OCI-M1 (cell line): ENCODE measurements at regions not wholly inside any gene's neighbourhood (a gene's known extent, or its start where the extent isn't known, plus 50 kb on each side); places are given as distances from the start of the nearest gene placed in this dataset.
"Not testable (repeated sequence)": the region's sequence is repeated elsewhere in the genome, so short reads cannot be mapped to it uniquely, and the experiment has no call there.

Source experiments
- DNase-seq: peaks from one replicate; lab custom pipeline; 2025; lab: John Stamatoyannopoulos, UW

GRCh38 chr14:28607661-28608060 lies 158.9 kb upstream of the FOXG1 start:
- DNase-seq: no peak

DNA sequence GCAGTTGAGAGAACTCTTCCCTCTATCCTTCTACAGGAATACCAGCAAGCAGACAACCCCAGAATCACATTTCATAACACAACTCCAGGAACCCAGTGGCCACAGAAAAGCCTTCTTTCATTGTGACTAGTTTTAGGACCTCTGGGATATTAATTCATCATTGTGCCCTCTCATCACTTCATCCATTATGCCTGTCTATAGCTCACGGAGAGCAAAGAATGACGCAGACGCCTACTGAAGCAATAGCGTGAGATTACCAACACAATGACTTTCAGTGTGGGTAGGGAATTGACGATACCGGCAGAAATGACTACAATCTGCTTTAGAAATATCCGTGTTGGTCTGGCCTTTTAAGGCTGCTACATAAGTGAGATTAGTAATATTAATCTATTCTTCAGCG lies 158.1 kb upstream of the FOXG1 start:
- DNase-seq: no peak

DNA sequence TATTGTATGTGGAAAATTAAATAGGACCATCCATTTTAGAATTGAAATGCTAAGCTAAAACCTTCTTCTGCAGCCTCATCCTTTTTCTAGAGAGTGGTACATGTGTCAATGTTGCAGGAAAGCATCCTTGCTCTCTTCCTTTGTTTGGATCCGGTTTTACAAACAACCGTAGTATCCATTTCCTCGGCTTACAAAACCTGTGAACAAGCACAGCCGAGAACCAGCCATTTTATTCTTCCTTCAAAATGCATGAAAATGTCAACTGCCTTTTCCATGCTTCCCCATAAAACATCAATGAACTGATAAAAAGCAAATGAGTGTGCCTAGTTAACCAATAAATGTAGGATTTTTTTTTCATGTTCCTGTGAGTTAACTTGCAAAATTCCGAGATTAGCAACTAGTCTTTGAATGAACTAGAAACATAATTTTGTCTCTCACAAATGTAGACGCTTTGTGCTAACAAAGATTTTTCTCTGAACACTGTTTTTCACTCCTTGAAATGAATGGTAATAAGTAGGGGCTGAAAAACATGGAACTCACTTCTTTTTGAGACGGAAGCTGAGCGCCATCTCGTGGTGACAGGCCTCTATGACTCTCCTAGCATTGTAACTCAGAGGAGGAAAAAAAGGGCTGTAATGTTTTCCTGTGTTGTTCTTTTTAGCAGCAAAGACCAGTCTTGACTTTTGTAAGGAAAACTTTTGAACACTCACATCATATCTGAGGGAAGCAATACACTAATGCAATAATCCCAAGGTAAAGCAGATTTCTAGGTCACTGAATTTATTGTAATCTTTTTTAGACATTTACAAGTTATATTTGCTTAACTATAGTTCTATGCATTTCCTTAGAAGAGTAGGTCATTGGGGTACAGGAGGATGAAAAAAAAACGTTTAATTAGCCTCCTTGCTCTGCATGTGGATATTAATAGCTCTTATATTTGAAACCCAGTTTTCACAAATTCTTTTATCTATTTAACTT lies 157.4 kb upstream of the FOXG1 start:
- peak; percentile 77 for DNase-seq

DNA sequence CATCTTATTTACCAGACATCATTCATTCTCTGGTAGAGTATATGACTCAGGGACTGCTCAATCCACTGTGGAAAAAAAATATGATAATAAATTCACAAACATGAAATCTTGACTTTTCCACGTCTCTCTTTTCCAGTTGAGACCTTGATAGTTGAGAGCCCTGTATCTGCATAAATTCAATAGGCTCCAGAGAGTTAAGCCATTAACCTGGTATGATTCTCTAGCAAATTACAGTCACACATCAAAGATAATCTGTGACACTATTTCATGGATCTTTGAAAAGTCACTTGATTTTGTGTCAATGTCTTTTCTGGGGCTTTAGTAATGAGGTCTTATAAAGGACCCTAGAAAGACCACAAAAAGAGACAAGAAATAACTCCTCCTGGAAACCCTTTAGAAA lies 154.2 kb upstream of the FOXG1 start:
- DNase-seq: no peak

GRCh38 chr14:28613532-28613931 lies 153.1 kb upstream of the FOXG1 start:
- peak; percentile 15 for DNase-seq

- no peak for DNase-seq
Measured at GRCh38 chr14:28626780-28627179, 139.8 kb upstream of the FOXG1 start.

GRCh38 chr14:28629328-28630004 lies 137.1 kb upstream of the FOXG1 start:
- no peak for DNase-seq

GRCh38 chr14:28630100-28630499 lies 136.5 kb upstream of the FOXG1 start:
- no peak for DNase-seq

GRCh38 chr14:28635387-28635786 lies 131.2 kb upstream of the FOXG1 start:
- DNase-seq: peak; percentile 62

DNA sequence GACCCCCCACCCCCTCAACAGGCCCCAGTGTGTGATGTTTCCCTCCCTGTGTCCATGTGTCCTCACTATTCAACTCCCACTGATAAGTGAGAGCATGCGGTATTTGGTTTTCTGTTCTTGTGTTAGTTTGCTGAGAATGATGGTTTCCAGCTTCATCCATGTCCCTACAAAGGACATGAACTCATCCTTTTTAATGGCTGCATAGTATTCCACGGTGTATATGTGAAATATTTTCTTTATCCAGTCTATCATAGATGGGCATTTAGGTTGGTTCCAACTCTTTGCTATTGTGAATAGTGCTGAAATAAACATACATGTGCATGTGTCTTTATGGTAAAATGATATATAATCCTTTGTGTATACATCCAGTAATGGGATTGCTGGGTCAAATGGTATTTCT lies 130.8 kb upstream of the FOXG1 start:
- not testable (repeated sequence) for DNase-seq

GRCh38 chr14:28641189-28641588 lies 125.4 kb upstream of the FOXG1 start:
- DNase-seq: not testable (repeated sequence)

DNA sequence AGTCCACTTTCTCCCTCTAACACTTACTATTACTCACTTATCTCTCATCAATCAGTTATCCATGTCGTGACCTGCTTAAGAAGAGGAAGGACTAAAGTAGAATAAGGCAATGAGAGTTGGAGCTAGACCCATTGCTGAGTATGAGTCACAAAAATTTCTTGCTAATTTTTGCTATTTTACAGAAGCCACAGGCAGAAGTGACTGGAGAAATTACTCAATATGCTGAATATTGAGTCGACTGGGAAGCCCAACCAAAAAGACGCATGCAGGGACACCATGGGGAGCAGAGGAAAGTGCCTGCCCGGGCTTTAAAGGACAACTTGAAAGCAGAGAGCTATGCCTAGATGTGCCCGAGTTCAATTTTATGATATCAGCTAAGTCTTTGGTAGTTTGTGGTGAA lies 115.4 kb upstream of the FOXG1 start:
- no peak for DNase-seq

GRCh38 chr14:28652782-28653181 lies 113.8 kb upstream of the FOXG1 start:
- DNase-seq: no peak

DNA sequence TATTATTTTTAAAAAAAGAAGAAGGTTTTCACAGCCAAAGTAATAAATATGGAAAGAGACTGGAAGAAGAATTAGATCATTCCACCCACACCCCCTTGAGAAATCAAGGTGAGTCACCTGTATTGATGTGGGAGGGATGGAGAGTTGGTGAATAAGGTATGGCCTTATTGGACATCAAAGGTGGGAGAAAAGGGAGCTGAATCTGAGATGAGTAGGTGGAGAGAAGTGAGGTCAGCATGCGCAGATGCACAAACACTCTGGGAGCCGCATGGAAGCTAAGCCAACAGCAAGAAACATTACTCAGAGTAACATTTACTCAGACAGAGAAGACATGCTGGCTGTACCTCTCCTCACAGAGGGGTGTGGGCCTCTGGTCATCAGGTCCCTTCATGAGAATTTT lies 113.1 kb upstream of the FOXG1 start:
- no peak for DNase-seq

GRCh38 chr14:28656704-28657255 lies 109.8 kb upstream of the FOXG1 start:
- DNase-seq: no peak

DNA sequence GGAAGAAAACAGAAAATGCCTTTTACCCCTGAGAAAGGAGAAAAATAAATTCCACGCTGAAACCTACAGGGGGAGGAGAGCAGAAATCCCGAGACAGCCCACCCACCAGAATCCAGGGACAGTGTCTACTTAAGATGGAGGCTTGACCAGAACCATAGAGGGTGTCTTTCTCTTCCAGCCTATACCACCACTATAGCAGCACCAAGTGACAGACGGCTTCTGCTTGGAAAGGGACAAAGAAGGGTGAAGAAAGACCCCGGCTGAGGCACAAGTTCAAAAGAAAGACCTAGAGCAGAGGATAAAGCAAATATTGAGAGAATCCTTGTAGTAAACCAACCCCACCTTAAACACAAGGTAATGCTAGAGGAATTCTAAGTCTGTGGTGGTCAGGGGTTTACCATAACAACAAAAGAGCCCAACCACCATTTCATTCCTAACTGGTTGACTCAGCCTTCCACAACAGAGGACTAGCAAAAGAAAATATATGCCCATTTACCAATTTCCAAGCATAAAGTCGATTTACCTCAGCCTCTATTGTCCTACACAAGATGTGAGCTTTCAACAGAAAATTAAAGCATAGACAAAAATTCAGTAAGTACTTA lies 105.3 kb upstream of the FOXG1 start:
- DNase-seq: no peak

GRCh38 chr14:28666961-28667360 lies 99.6 kb upstream of the FOXG1 start:
- DNase-seq: no peak

GRCh38 chr14:28671425-28671824 lies 95.2 kb upstream of the FOXG1 start:
- DNase-seq: no peak

DNA sequence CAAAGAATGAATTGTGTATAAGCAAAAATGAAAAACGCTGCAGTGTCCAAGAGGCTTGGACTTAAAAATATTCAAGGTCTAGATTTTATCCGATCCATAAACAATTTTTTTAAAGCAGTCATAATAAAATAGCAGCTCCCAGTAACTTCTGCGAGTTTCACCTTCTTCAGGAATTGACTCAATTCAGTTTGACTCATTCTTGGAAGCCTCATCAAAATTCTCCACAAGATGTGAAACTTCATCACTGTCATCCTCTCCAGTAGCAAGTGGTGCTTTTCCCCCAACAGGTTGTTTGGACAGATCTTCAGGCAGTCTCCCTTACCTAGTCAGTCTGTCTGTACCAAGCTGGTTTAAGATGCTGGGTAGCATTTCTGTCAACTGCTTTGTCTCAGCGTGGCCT lies 93.5 kb upstream of the FOXG1 start:
- DNase-seq: no peak

DNA sequence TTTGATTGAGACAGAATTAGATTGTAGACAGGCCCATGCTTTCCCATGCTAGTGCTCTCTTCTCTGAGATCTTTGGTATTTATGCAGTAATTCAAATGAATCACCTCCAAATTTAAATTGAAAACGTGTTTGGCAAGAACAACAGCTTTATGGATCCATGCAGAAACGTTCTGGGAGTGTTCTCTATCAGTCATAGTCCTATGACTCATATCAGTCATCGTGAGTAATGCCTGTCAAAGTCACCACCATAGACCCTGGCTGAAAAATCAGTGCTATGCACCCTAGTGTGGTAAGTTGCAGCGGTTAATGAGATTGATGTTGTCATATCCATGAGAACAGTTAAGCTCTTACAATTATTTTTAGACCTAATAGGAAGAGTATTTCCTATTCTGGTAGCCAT lies 90.1 kb upstream of the FOXG1 start:
- DNase-seq: no peak

- DNase-seq: no peak
Measured at GRCh38 chr14:28677381-28677780, 89.2 kb upstream of the FOXG1 start.

GRCh38 chr14:28678887-28679286 lies 87.7 kb upstream of the FOXG1 start:
- DNase-seq: no peak

DNA sequence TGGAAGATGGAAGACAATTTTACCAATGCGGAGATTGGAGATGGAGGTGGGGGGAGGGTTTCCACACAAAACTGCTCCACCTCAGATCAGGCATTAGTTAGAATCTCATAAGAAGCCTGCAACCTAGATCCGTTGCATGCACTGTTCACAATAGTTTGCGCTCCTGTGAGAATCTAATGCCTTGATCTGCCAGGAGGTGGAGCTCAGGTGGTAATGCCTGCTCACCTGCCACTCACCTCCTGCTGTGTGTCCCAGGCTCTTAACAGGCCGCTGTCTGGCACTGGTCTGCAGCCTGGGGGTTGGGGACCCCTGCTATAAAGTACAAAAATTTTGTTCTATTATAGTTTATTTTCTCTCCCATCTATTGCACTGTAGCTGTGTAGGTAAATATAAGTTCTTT lies 84.9 kb upstream of the FOXG1 start:
- DNase-seq: no peak
